ENCODE measurements at regions not wholly inside any gene's neighbourhood (a gene's known extent, or its start where the extent isn't known, plus 50 kb on each side); places are given as distances from the start of the nearest gene placed in this dataset.
"Not testable (repeated sequence)": the region's sequence is repeated elsewhere in the genome, so short reads cannot be mapped to it uniquely, and the experiment has no call there.

GRCh38 chr2:236643480-236643879 lies 73.9 kb downstream of the ACKR3 start:
- Mint-ChIP-seq H3K4me1 (ENCODE audit: low read depth in 2 of 2) (peaks cover 0 to 8% of the 10 kb centered on the region in 2 donors), H3K27me3 (peaks cover 24 to 39% of the 10 kb centered on the region in 2 donors), H3K9me3 (no peaks in the 10 kb centered on the region), H3K4me3 (no peak overlapping the region), H3K36me3 (no peaks in the 10 kb centered on the region), H3K27ac (no peak overlapping the region)
- DNase-seq (ENCODE audit: low spot score) (no peak), ATAC-seq (no peak)

GRCh38 chr2:236644067-236644466 lies 74.4 kb downstream of the ACKR3 start:
- H3K27me3 Mint-ChIP-seq = peaks cover 26 to 38% of the 10 kb centered on the region in 2 donors
- no peaks in the 10 kb centered on the region for H3K36me3 Mint-ChIP-seq
- H3K27ac Mint-ChIP-seq = no peak overlapping the region
- peak in 1 of 2 donors; percentile 53 for ATAC-seq
- H3K4me3 Mint-ChIP-seq = no peak overlapping the region
- no peaks in the 10 kb centered on the region for H3K9me3 Mint-ChIP-seq
- DNase-seq (ENCODE audit: low spot score) = no peak
- peaks cover 0 to 8% of the 10 kb centered on the region in 2 donors for H3K4me1 Mint-ChIP-seq (ENCODE audit: low read depth in 2 of 2)

DNA sequence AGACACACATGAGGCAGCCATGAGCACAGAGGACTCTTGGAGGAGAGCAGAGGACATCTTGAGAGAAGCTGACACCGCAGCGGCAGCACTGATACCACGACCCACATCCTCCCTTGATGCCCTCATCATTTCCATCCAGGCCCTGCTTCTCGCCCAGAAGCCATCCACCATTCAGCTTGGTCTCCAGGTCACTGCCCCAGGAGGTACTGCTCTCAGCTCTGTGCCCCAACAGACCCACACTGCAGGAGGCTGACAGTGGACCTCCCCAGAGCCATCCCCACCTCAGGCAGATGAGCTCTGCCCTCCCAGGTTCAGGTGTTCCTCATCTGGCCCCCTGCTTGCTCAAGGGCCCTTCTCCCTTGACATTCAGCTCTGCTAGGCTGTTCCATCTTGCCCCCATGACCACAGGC lies 74.9 kb downstream of the ACKR3 start:
- Mint-ChIP-seq H3K4me3 (no peak overlapping the region), H3K27ac (no peak overlapping the region), H3K4me1 (ENCODE audit: low read depth in 2 of 2) (peaks cover 0 to 8% of the 10 kb centered on the region in 2 donors), H3K36me3 (peaks cover under 1% of the 10 kb centered on the region), H3K27me3 (peaks cover 26 to 36% of the 10 kb centered on the region in 2 donors), H3K9me3 (no peaks in the 10 kb centered on the region)
- ATAC-seq (no peak), DNase-seq (ENCODE audit: low spot score) (no peak)

- H3K4me1 Mint-ChIP-seq (ENCODE audit: low read depth in 2 of 2); H3K27ac Mint-ChIP-seq; H3K4me3 Mint-ChIP-seq; DNase-seq (ENCODE audit: low spot score); H3K36me3 Mint-ChIP-seq; ATAC-seq; H3K9me3 Mint-ChIP-seq: not testable (repeated sequence)
- H3K27me3 Mint-ChIP-seq = peaks cover 33 to 40% of the 10 kb centered on the region in 2 donors
Measured at GRCh38 chr2:236645141-236645540, 75.5 kb downstream of the ACKR3 start.

- no peaks in the 10 kb centered on the region for H3K9me3 Mint-ChIP-seq
- H3K4me3 Mint-ChIP-seq = no peak overlapping the region
- H3K27ac Mint-ChIP-seq = no peak overlapping the region
- peaks cover 0 to 8% of the 10 kb centered on the region in 2 donors for H3K4me1 Mint-ChIP-seq (ENCODE audit: low read depth in 2 of 2)
- no peak for ATAC-seq
- DNase-seq (ENCODE audit: low spot score) = no peak
- peaks cover 4% of the 10 kb centered on the region for H3K36me3 Mint-ChIP-seq
- peaks cover 34 to 36% of the 10 kb centered on the region in 2 donors for H3K27me3 Mint-ChIP-seq
Measured at GRCh38 chr2:236646441-236646840, 76.8 kb downstream of the ACKR3 start.

DNA sequence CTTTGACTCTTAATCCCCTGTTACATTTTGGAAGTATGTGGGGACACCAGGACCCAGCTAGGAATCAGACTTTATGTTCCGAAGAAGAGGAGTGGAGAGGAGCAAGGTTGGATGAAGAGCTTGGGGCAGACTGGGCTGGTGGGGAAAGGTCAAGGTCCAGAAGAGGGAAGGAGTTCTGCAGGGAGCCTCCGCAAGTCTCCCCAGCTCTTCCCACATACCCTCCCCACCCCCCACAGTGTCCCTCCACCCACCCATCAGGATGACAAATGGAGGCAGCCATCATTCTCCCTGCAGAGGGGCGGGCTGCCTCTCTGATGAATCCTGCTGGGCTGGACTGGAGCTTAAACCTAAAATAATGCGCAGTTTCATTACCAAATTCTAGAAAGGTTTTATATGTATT lies 77.2 kb downstream of the ACKR3 start:
- no peak overlapping the region for H3K27ac Mint-ChIP-seq
- ATAC-seq (no peak), DNase-seq (ENCODE audit: low spot score) (no peak)
- H3K4me1 Mint-ChIP-seq (ENCODE audit: low read depth in 2 of 2) = peaks cover 0 to 8% of the 10 kb centered on the region in 2 donors
- peaks cover 4% of the 10 kb centered on the region for H3K36me3 Mint-ChIP-seq
- H3K4me3 Mint-ChIP-seq = no peak overlapping the region
- H3K9me3 Mint-ChIP-seq = no peaks in the 10 kb centered on the region
- H3K27me3 Mint-ChIP-seq = peaks cover 32 to 34% of the 10 kb centered on the region in 2 donors

DNA sequence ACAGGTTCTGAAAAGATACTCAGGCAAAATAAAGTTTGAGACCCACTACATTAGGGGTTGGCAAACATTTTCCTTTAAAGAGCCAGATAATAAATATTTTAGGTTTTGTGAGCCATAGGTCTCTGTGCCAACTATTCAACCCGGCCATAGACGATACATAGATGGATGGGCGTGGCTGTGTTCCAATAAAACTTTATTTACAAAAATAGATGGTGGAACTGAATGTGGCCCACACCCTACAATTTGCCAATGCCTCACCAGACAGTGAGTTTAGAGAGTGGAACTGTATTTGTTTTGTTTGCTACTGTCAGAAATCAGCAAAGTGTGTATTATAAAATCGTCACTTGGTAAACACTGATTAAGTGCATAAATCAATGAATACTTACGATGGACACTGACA lies 78.0 kb downstream of the ACKR3 start:
- ATAC-seq (no peak), DNase-seq (ENCODE audit: low spot score) (no peak)
- Mint-ChIP-seq H3K36me3 (peaks cover 4% of the 10 kb centered on the region), H3K9me3 (no peaks in the 10 kb centered on the region), H3K4me1 (ENCODE audit: low read depth in 2 of 2) (peaks cover 0 to 8% of the 10 kb centered on the region in 2 donors), H3K4me3 (no peak overlapping the region), H3K27me3 (peaks cover 31 to 36% of the 10 kb centered on the region in 2 donors), H3K27ac (no peak overlapping the region)

GRCh38 chr2:236653863-236654262 lies 84.2 kb downstream of the ACKR3 start:
- ATAC-seq (no peak), DNase-seq (ENCODE audit: low spot score) (no peak)
- Mint-ChIP-seq H3K27ac (no peak overlapping the region), H3K4me1 (ENCODE audit: low read depth in 2 of 2) (no peaks in the 10 kb centered on the region), H3K4me3 (no peak overlapping the region), H3K27me3 (peaks cover 22 to 39% of the 10 kb centered on the region in 2 donors), H3K9me3 (no peaks in the 10 kb centered on the region), H3K36me3 (peaks cover 4% of the 10 kb centered on the region)

DNA sequence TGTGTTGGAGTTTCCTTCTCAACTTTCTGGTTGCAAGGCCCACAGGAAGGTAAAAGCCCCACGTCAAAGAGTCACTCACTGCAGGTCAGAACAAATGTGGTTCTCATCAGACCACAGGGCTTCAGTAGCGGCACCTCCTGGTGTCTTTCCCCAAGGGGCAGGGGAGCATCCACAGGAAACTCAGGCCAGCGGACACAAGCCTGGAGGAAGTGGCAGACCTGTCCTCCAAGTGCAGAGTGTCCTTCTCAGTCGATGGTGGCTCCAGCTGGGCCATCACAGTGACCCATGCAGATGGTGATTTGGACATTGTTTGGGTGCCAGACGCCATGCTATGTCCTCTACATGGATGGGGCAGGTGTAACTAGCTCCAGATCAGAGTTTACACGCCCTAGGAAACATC lies 84.9 kb downstream of the ACKR3 start:
- no peak overlapping the region for H3K27ac Mint-ChIP-seq
- H3K36me3 Mint-ChIP-seq = peaks cover 4% of the 10 kb centered on the region
- H3K4me3 Mint-ChIP-seq = no peak overlapping the region

DNA sequence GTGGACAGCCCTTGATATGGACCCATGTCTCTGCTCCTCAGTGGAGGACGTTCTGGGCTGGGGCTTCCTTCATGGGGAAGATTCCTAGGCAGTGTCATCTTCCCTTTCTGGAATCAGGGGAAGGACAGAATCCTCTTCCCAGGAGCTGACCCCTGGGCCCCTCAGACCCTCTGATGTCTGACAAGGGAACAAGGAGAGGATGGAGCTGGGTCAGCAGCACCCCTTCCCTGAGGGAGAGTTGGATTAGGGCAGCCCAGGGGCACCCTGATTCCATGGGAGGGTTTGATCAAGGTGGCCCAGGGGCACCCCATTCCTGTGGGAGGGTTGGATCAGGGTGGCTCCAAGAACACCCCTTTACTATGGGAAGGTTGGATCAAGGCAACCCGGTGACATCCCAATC lies 86.5 kb downstream of the ACKR3 start:
- no peaks in the 10 kb centered on the region for H3K36me3 Mint-ChIP-seq
- peaks cover 27 to 39% of the 10 kb centered on the region in 2 donors for H3K27me3 Mint-ChIP-seq
- no peak overlapping the region for H3K27ac Mint-ChIP-seq
- H3K4me1 Mint-ChIP-seq (ENCODE audit: low read depth in 2 of 2) = no peaks in the 10 kb centered on the region
- H3K4me3 Mint-ChIP-seq = no peak overlapping the region
- DNase-seq (ENCODE audit: low spot score) (no peak), ATAC-seq (peak in 1 of 2 donors; percentile 6)
- H3K9me3 Mint-ChIP-seq = no peaks in the 10 kb centered on the region

More for the DNA sequence above, 84.9 kb downstream of the ACKR3 start:
- Mint-ChIP-seq H3K4me1 (ENCODE audit: low read depth in 2 of 2) (no peaks in the 10 kb centered on the region), H3K9me3 (no peaks in the 10 kb centered on the region), H3K27me3 (peaks cover 27 to 42% of the 10 kb centered on the region in 2 donors)
- DNase-seq (ENCODE audit: low spot score) (no peak), ATAC-seq (no peak)

GRCh38 chr2:236656721-236657120 lies 87.1 kb downstream of the ACKR3 start:
- Mint-ChIP-seq H3K27me3 (peaks cover 27 to 33% of the 10 kb centered on the region in 2 donors), H3K4me1 (ENCODE audit: low read depth in 2 of 2) (no peaks in the 10 kb centered on the region), H3K27ac (no peak overlapping the region), H3K36me3 (no peaks in the 10 kb centered on the region), H3K9me3 (no peaks in the 10 kb centered on the region), H3K4me3 (no peak overlapping the region)
- ATAC-seq (peak in 1 of 2 donors; percentile 49), DNase-seq (ENCODE audit: low spot score) (no peak)

DNA sequence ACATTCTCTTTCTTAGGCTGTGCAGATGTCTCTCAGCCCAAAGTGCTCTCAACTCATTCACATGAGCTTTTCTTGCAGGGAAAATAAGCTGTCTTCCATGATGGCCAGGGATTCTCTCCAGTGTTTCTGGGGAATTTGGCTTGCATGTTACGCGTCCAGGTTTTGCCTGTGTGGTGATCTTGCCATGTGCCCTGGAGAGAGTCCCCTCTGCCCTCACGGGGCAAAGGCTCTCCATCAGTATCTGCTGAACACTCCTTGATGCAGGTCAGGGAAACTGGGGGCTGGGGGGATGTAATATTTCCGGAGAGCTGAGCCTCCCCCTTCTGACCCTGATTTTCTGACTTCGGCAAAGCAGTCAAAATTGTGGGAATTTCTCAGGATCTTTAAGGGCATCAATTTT lies 87.6 kb downstream of the ACKR3 start:
- no peak for ATAC-seq
- Mint-ChIP-seq H3K27me3 (peaks cover 25 to 31% of the 10 kb centered on the region in 2 donors), H3K27ac (no peak overlapping the region), H3K36me3 (no peaks in the 10 kb centered on the region), H3K4me1 (ENCODE audit: low read depth in 2 of 2) (no peaks in the 10 kb centered on the region), H3K4me3 (no peak overlapping the region), H3K9me3 (no peaks in the 10 kb centered on the region)
- no peak for DNase-seq (ENCODE audit: low spot score)

GRCh38 chr2:236657801-236658200 lies 88.2 kb downstream of the ACKR3 start:
- H3K36me3 Mint-ChIP-seq = no peaks in the 10 kb centered on the region
- no peaks in the 10 kb centered on the region for H3K9me3 Mint-ChIP-seq
- no peak overlapping the region for H3K27ac Mint-ChIP-seq
- no peaks in the 10 kb centered on the region for H3K4me1 Mint-ChIP-seq (ENCODE audit: low read depth in 2 of 2)
- DNase-seq (ENCODE audit: low spot score) = no peak
- ATAC-seq = no peak
- H3K4me3 Mint-ChIP-seq = no peak overlapping the region
- H3K27me3 Mint-ChIP-seq = peaks cover 29 to 35% of the 10 kb centered on the region in 2 donors

- no peak overlapping the region for H3K4me3 Mint-ChIP-seq
- no peak for DNase-seq (ENCODE audit: low spot score)
- H3K4me1 Mint-ChIP-seq (ENCODE audit: low read depth in 2 of 2) = no peaks in the 10 kb centered on the region
- peaks cover 29 to 43% of the 10 kb centered on the region in 2 donors for H3K27me3 Mint-ChIP-seq
- H3K36me3 Mint-ChIP-seq = no peaks in the 10 kb centered on the region
- H3K27ac Mint-ChIP-seq = no peak overlapping the region
- H3K9me3 Mint-ChIP-seq = no peaks in the 10 kb centered on the region
- ATAC-seq = no peak
Measured at GRCh38 chr2:236658974-236659757, 89.5 kb downstream of the ACKR3 start.

Data from natural killer cell treated with Interleukin-12 subunit alpha and Interleukin-12 subunit beta and Interleukin-15 and Interleukin-18, amount 100 ng/mL, for 72 hours (primary cell).